ENCODE measurements at regions not wholly inside any gene's neighbourhood (a gene's known extent, or its start where the extent isn't known, plus 50 kb on each side); places are given as distances from the start of the nearest gene placed in this dataset.

DNA sequence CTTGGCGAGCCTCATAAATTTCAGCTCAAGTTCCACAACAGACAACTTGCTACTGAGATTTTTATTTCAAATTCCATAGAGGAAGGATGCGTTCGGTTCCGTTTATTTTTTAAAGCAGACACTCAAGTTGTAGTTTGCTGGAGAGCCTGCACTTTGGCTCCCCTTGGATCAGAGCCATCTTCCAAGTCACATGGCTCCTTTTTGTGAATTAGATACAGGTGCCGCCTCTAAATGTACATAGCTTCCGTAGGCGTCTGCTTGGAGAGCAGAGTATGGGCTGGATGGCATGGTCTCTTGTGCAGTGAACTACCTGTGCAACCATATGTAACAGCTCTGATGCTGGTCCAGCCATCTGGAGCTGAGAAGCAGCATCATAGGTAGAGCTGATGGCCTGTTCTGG, 73.9 kb upstream of the WWC1 start:
- ATAC-seq (no peak), DNase-seq (no peak)
- intact Hi-C loops (cut with DNase I), result loop anchor here (10.0 kb wide), 1 partner anchor 103 kb away; no protein-coding TSS in a partner anchor
- Histone ChIP-seq H3K4me3 (no peak overlapping the region), H3K27me3 (no peaks in the 10 kb centered on the region), H3K4me1 (peaks cover 5% of the 10 kb centered on the region), H3K36me3 (replicated peaks in 1 of 2; ENCODE audit: insufficient read depth in 1 of 2, low read depth in 2 of 2) (no peaks in the 10 kb centered on the region), H3K9me3 (no peaks in the 10 kb centered on the region), H3K27ac (no peak overlapping the region)
- no peak for TF ChIP-seq POLR2A (IDR thresholded peaks at IDR 0.05)
- TF ChIP-seq, protein P1, sequence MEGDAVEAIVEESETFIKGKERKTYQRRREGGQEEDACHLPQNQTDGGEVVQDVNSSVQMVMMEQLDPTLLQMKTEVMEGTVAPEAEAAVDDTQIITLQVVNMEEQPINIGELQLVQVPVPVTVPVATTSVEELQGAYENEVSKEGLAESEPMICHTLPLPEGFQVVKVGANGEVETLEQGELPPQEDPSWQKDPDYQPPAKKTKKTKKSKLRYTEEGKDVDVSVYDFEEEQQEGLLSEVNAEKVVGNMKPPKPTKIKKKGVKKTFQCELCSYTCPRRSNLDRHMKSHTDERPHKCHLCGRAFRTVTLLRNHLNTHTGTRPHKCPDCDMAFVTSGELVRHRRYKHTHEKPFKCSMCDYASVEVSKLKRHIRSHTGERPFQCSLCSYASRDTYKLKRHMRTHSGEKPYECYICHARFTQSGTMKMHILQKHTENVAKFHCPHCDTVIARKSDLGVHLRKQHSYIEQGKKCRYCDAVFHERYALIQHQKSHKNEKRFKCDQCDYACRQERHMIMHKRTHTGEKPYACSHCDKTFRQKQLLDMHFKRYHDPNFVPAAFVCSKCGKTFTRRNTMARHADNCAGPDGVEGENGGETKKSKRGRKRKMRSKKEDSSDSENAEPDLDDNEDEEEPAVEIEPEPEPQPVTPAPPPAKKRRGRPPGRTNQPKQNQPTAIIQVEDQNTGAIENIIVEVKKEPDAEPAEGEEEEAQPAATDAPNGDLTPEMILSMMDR (IDR thresholded peaks at IDR 0.05), result no peak
- WGBS, 2 donors, result 42 to 57% methylated on average over 6 to 7 of the region's 7 CpGs

GRCh38 chr5:168218746-168219145, 72.7 kb upstream of the WWC1 start:
- intact Hi-C loops (cut with DNase I), result loop anchor here (10.0 kb wide), 1 partner anchor 104 kb away; no protein-coding TSS in a partner anchor
- no peaks in the 10 kb centered on the region for H3K9me3 ChIP-seq
- 64 to 70% methylated on average over 9 of the region's 9 CpGs for WGBS, 2 donors
- TF ChIP-seq, protein P1 (IDR thresholded peaks at IDR 0.05), result no peak
- TF ChIP-seq POLR2A (IDR thresholded peaks at IDR 0.05), result no peak
- H3K4me3 ChIP-seq, result no peak overlapping the region
- H3K4me1 ChIP-seq, result peaks cover 5% of the 10 kb centered on the region
- no peak overlapping the region for H3K27ac ChIP-seq
- H3K27me3 ChIP-seq, result no peaks in the 10 kb centered on the region
- no peaks in the 10 kb centered on the region for H3K36me3 ChIP-seq (replicated peaks in 1 of 2; ENCODE audit: insufficient read depth in 1 of 2, low read depth in 2 of 2)
- DNase-seq, result no peak
- ATAC-seq, result no peak

- peaks cover 5% of the 10 kb centered on the region for H3K4me1 ChIP-seq
- TF ChIP-seq POLR2A (IDR thresholded peaks at IDR 0.05), result no peak
- TF ChIP-seq, protein P1 (IDR thresholded peaks at IDR 0.05), result peak; percentile 74 to 97 (median 95)
- no peaks in the 10 kb centered on the region for H3K27me3 ChIP-seq
- no peak overlapping the region for H3K4me3 ChIP-seq
- intact Hi-C loops (cut with DNase I), result loop anchor here (10.0 kb wide), 2 partner anchors 105 to 495 kb away; no protein-coding TSS in a partner anchor
- DNase-seq (peak; percentile 63 to 78 (median 68)), ATAC-seq (peak; percentile 83)
- WGBS, 2 donors, result 17 to 21% methylated on average over 8 of the region's 8 CpGs
- no peaks in the 10 kb centered on the region for H3K9me3 ChIP-seq
- H3K27ac ChIP-seq, result no peak overlapping the region
- H3K36me3 ChIP-seq (replicated peaks in 1 of 2; ENCODE audit: insufficient read depth in 1 of 2, low read depth in 2 of 2), result no peaks in the 10 kb centered on the region
Measured at GRCh38 chr5:168219515-168220410, 71.7 kb upstream of the WWC1 start.

DNA sequence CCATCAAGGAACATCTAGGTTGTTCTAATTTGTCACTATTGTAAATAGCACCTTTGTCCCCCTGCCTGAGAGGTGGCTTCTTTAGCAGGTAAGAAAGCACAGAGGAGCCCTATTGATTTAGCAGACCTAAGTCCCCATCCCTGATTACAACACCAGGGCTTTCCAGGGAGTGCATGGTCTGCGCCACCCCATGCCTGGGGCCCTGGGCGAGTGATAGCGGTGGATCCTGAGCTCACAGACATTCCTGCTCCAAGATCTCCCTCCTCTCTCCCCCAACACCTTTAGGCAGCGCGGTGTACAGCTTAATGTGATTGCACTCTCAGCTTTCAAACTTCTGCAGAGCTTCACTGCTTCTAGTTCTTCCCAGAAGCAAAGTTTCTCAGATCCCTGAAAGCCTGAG, 67.4 kb upstream of the WWC1 start:
- intact Hi-C loops (cut with DNase I), result loop anchor here (10.0 kb wide), 1 partner anchor 499 kb away; no protein-coding TSS in a partner anchor
- Histone ChIP-seq H3K36me3 (replicated peaks in 1 of 2; ENCODE audit: insufficient read depth in 1 of 2, low read depth in 2 of 2) (no peaks in the 10 kb centered on the region), H3K4me1 (peaks cover 5% of the 10 kb centered on the region), H3K27me3 (no peaks in the 10 kb centered on the region), H3K27ac (no peak overlapping the region), H3K9me3 (no peaks in the 10 kb centered on the region), H3K4me3 (no peak overlapping the region)
- no peak for TF ChIP-seq POLR2A (IDR thresholded peaks at IDR 0.05)
- TF ChIP-seq, protein P1 (IDR thresholded peaks at IDR 0.05), result no peak
- ATAC-seq, result no peak
- whole genome bisulfite sequencing, 2 donors, result 69 to 85% methylated on average over 5 of the region's 5 CpGs
- DNase-seq, result no peak
